IPS-NIHi11 (cell line): ENCODE measurements at regions not wholly inside any gene's neighbourhood (a gene's known extent, or its start where the extent isn't known, plus 50 kb on each side); places are given as distances from the start of the nearest gene placed in this dataset.
A peak's percentile ranks its signal among the peaks of the same experiment; 100 is the strongest.

Source experiments
- DNase-seq: peaks from one replicate; pipeline ENCODE4 v3.0.0; 2012; ENCODE audit warnings: mixed read lengths, low spot score

DNA sequence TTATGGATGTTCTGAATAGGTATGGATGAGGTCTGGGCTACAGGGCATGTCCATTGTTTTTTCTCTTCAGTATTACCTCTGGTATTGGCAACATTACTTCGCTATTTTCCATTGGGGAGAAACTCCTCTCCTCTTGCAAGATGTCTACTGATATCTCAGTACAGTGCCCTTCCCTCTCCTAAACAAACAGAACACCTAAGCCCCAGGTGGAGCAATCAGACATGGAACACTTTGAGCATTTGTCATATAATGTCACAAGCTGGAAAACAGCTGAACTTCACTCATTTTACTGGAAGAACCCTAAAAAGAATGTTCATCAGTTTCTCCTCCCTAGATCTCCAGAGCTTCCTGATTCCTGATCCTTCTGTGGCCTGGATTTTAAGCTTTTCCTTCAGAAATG is 339.8 kb downstream of the FRK start:
- DNase-seq = no peak

GRCh38 chr6:115717472-115717871 is 343.2 kb downstream of the FRK start:
- no peak for DNase-seq

DNA sequence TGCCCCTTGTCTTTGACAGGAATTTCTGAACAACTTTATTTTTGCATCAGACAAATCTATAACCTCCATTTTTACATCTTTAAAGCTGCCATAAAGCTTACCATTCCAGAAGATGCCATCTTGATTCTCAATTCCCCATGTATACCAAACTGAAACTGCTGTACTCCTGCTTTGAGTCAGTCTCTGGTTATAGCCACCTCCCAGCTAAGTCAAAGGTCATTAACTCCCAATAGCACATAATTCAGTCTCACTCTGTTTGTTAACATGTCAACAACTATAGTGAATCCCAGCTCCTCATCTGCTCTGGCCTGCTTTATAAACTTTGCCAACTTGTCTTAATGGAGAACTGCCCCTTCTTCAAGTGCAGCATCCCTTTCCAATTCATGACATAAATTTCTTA is 343.6 kb downstream of the FRK start:
- DNase-seq = no peak

GRCh38 chr6:115712291-115712961 is 348.3 kb downstream of the FRK start:
- no peak for DNase-seq

DNA sequence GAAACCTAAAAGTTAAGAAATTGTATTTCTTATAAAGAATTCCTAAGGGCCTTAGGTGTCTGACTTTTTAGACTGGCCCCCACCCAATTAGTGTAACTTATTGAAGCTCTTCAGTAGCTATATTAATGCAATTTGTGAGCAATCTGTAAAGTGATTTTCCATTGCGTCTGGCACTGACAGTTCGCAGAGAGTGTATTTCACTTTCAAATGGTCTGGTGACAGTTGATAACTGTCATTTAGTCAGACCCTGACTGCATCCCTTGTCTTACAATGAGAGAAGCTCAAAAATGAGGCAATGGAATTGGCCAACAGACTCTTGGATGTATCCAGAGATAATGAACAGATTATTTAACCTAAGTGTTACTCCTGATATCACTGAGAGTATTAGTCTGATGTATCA is 351.8 kb downstream of the FRK start:
- no peak for DNase-seq

DNA sequence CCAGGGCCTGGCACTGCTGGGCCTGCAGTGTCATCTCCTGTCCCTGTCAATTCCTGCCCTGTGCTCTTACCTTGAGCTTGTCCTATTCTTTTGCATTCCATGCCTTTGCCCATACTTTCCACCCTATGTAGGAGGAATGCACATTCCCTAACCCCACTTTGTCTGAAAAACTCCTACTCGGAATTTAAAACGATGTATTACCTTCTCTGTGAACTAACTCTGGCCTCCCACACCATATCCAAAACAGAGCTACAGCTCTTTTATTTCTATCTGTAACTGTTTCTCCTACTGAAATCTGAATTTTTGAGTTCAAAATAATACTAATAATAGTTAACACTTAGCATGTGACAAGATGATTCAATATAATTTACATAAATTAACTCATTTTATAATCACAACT is 353.7 kb downstream of the FRK start:
- DNase-seq = no peak

DNA sequence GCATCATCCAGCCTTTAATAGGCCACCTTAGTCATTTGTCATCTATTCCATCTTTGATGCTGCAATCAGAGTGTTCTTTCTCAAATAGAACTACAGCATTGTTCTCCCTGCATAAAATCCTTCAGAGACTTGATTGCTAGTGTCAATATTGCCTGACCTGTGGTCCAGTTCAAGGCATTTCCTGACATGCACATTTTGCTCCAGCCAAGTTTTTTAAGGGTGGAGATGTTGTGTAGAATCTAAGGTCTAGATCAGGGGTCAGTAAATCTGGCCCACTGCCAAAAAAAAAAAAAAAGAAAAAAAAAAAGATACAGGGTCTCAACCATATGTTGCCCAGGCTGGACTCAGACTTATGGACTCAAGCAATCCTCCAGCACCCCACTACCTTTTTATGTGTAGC is 354.4 kb downstream of the FRK start:
- DNase-seq = no peak

DNA sequence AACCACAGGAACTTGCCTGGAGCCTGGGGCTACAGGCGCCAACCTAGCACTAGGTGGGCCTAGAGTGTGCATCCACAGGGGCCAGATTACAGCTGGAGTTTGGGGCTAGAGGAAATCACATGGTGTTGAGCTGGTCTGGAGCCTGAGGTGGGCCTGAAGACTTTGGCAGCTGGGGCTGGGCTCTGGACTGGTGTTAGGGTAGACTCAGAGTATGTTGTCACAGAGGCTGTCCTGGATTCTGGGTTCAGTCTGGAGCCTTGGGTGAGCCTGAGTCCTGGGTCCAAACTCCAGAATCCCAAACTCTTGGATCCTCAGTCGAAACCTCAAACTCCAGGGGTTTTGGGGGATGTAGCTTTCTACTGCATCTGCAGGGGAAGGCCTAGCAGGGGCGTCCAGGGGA is 356.7 kb downstream of the FRK start:
- DNase-seq = no peak

- DNase-seq = no peak
These were observed 369.3 kb downstream of the FRK start for GRCh38 chr6:115691433-115691832.

DNA sequence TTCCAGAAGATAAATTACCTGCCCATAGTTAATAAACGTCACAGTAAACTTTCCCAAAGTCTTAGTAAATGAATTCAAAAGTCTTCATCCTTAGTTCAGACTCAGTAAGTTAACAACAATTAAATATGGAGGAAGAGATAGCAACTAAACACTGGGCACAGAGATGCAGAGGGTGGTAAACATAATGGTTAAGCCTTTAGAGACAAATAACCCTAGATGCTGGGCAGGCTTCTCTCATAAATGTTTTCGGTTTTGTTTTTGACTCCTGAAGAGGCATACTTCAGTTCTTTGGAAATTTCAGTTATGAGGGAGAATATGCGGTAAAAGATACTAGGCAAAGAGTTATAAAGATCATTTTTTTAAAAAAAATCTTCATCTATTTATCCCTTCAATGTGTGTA is 369.8 kb downstream of the FRK start:
- no peak for DNase-seq

DNA sequence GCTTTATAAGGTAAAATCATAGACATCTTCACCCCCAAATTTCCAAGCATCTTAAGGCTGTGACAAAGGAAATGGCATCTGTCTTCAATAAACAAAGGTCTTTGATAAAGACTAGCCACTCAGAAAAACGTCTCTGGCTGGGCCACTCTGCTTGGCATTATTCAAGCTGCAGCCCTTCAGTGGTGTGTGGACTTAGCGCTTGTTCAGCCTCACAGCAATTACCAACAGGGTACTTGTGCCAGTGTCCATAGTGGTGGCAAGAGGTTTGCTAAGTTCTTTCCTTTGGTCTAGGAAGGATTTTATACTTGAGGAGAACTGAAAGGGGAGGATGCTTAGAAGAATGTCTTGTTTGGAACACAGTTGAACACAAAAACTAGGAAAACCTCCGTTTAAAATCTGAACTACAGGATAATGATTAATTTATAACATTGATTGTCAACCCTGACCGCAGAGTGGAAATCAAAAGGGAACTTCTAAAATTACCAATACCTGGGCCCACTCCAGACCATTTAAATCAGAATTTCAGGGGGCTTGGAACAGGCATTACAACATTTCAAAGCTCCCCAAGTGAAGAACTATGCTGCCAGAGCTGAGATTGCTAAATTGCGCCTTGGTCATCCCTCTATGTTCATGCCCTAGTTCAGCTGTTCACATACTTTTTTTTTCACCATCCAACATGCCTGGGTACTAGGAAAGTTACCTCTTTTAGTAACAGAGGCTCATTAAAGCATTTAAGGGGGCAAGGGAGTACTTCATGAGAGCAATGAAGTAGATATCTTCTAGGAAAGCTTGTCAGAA is 378.5 kb downstream of the FRK start:
- no peak for DNase-seq

- no peak for DNase-seq
These were observed 380.1 kb downstream of the FRK start for GRCh38 chr6:115680621-115681020.

- no peak for DNase-seq
These were observed 383.5 kb downstream of the FRK start for GRCh38 chr6:115677198-115677597.

GRCh38 chr6:115675443-115675842 is 385.2 kb downstream of the FRK start:
- DNase-seq = no peak

GRCh38 chr6:115668781-115669180 is 391.9 kb downstream of the FRK start:
- no peak for DNase-seq

GRCh38 chr6:115668211-115668610 is 392.5 kb downstream of the FRK start:
- no peak for DNase-seq

DNA sequence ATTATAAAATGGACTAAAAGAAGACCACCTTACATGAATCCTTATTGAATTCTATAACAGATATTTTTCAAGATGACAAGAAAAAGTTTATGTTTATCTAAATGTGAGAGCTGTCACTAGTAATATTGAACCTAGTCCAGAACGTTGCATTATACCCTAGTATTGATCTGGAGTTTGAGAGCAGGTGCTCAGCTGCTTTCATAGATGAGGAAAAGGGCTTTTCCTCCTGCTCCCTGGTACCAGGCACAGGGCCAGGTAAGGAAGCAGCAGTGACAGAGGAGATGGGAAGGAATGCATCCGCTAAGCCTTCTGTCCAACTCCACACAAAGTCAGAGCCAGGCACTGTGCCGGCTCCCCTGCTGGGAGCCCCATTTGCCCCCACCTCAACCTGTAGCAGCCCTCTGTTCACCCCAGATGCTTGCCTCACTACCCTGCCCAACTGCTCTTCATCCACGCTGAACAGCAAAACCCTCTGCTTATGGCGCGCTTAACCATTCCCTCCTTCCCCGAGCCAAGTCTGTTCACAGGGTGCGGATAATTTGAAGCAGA is 393.1 kb downstream of the FRK start:
- DNase-seq = peak; percentile 7

- no peak for DNase-seq
These were observed 393.7 kb downstream of the FRK start for GRCh38 chr6:115666997-115667396.

GRCh38 chr6:115665310-115665709 is 395.4 kb downstream of the FRK start:
- DNase-seq = no peak

GRCh38 chr6:115663681-115664080 is 397.0 kb downstream of the FRK start:
- no peak for DNase-seq

- no peak for DNase-seq
These were observed 416.9 kb downstream of the FRK start for GRCh38 chr6:115643762-115644161.

GRCh38 chr6:115634887-115635286 is 425.8 kb downstream of the FRK start:
- DNase-seq = no peak

DNA sequence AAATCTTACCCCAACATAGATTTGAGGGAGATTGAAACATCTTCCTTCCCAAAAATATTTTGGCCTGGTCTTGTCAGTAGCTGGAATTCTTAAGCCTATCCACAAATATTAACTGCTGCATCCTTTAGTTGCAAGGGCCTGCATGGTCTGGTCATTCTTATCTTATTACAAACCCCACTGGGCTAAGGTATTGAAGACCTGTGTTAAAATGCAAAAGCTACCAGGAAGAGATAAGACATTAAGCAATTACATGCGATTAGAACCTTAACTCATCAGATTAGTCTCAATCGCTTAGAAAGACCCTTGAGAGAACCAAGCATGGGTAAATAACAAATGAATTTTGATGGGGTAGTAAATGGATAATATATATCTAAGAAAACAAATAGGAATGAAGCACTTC is 426.6 kb downstream of the FRK start:
- DNase-seq = no peak

- no peak for DNase-seq
These were observed 429.7 kb downstream of the FRK start for GRCh38 chr6:115631028-115631427.
